ENCODE measurements at regions not wholly inside any gene's neighbourhood (a gene's known extent, or its start where the extent isn't known, plus 50 kb on each side); places are given as distances from the start of the nearest gene placed in this dataset.

GRCh38 chr4:152180369-152180768, 355.5 kb downstream of the FBXW7 start:
- no peak for TF ChIP-seq CTCF (IDR thresholded peaks at IDR 0.05; ENCODE audit: poor library complexity)
- no peak for TF ChIP-seq EZH2phosphoT487 (IDR thresholded peaks at IDR 0.05; ENCODE audit: low read depth, severe bottlenecking, unreplicated experiment)
- no peak for TF ChIP-seq EZH2 (IDR thresholded peaks at IDR 0.05; ENCODE audit: borderline replicate concordance)

Data from hepatocyte (in vitro differentiated cells).